SKM-1 treated with dmso at 0.1 percent for 144 hours (cell line): ENCODE measurements at regions not wholly inside any gene's neighbourhood (a gene's known extent, or its start where the extent isn't known, plus 50 kb on each side); places are given as distances from the start of the nearest gene placed in this dataset.

ENCODE experiments used
- DNase-seq: peaks from one replicate; lab custom pipeline; 2025; ENCODE audit not compliant: unreplicated experiment; lab: John Stamatoyannopoulos, UW

DNA sequence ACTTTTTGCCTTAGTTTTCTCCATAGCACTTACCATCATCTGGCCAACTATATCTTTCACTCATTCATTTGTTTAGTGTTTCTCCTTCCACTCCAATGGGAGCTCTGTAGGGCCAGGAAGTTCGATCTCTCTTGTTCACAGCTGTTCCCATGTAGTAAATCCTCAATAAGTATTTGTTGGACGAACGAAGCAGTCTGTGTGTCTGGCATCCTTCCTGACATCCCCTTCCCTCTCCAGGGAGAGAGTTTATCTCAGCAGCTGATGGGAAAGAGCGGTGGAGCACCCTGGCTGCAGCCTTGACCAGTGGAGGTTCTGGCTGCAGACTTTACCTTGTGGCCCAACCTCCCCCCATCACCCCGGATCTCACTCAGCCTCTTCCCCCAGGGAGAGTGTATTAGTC lies 141.7 kb downstream of the CHST1 start:
- no peak for DNase-seq

DNA sequence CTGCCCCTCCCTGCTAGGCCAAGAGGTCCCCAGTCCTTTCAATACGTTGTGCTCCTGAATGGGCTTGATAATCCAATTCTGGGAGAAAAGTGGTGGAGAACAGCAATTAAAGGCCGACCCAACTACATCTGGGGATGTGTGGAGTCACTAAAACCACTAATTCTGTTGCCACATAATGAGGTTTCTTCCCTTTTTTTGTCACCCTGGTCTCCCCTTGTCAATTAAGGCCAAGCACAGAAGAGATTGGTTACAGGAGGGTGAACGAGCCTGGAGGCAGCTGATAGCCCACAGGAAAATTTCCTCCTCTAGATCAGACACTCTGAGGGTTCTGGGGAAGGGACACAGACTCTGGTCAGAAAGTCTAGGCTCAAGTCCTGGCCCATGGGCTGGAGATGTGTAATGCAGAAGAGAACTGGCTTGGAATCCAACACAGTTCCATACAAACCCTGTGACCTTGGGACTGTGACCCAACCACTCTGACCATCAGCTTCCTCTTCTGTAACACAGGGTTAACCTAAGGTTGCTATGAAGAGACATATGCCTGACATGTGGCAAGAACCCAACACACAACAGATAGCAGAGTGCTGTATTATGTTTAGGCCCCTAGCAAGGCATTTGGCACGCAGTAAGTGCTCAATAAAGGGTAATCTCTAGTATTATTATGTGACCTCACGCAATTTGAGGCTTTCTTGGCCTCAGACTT lies 146.4 kb downstream of the CHST1 start:
- peak; percentile 17 for DNase-seq

DNA sequence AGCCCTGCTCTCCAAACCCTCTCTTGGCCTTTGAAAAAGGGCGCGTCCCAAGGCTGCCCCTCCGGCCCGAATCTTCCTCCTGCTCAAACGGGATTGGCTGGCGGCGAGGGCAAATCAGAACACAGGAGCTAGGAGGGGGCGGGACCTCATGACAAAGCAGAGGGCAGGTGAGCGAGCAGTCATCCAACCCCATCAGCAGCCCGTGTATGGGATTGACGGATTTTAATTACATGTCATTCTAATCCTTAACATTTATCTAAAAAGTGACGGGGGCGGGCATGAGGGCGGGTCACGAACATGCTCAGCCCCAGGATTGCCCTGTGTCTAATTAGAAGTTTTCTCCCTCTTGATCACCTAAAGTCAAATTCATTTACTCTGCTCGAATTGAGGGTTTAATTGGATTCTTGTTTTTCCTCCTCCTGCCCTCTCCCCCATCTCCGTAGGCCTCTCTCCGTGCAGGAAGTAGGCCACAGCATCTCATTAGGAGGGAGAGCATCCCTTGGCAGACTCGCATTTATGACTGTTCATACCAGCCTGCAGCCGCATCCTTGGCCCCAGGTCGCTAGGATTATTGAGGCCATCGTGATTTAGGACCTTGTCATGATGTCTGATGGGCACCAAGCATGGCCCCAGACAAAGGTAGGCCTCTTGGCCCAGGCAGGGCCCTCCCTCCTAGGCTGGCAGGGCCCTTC lies 147.1 kb downstream of the CHST1 start:
- DNase-seq: no peak

DNA sequence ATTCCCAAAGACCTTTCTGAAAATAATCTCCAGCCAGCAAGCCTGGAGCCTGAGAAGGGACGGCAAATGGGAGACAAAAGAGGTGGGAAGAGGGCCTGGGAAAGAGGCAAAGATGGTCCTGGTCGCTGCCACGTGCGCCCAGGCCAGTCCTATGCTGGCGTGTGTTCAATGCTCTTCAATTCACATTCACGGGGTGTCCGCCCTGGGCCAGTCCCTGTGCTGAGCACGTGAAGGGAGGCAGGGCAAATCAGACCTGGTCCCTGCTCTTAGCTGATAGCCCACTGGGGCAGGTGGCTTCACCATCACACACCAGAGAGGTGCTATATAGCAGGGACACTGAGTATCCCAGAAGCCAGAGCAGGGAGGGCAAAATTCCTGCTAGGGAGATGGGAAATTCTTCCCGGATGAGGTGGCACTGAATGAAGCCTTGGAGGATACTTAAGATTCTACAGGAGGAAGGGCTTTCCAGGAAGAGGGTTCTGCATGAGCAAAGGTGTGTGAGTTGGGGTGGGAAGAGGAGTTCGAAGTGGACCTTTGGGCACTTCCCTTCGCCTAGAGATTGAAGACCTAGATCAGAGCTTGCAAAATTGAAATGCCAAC lies 148.2 kb downstream of the CHST1 start:
- DNase-seq: no peak

DNA sequence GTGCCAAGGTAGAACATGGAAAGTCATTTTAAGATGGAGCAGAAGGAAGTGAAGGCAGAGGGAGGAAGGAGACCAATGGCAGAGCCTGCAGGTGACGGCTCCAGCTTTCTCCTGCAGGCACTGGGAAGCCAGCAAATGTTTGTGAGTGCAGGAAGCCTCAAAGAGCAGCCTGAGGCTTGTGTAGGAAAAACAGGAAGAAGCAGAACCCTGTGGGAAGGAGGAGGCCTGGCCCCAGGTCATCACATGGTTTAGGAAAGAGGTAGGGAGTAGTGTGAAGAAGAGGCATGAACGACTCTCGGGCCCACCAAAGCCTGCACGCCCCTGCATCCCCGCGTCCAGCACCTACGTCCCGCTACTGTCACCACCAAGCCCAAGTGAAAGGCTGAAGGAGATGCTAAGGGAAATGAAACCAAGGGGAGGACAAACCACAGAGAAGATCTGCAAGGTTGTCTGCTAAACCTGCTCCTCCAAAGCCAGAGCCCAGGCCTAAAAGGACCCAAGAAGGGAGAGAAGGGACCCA lies 151.5 kb downstream of the CHST1 start:
- no peak for DNase-seq

DNA sequence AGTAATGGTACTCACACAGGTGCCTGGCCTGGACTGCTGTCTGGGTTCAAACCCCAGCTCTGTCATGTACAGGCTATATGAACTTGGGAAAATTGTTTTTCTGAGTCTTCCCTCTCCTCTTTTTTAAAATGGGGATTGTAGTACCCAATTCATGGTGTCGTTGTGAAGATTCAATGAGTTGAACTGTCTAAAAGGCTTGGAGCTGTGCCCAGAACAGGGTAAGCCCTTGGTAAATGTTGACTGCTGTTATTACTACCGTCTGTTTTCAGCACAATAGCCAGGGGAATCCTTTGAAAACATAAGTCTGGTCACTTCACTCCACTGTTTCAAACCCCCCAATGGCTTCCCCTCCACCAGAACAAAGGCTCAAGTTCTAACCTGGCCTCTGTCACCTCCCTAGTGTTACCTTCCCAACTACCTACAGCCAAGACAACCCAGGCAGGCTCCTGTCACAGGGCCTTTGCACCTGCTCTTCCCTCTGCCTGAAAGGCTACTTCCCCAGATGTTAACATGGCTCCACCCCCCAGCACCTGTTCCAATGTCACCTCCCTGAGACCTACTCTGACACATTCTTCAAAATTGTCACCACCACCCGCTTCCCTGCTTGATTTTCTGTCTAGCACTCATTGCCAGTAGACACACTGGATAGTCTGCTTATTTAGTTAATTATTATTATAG lies 152.8 kb downstream of the CHST1 start:
- DNase-seq: no peak

DNA sequence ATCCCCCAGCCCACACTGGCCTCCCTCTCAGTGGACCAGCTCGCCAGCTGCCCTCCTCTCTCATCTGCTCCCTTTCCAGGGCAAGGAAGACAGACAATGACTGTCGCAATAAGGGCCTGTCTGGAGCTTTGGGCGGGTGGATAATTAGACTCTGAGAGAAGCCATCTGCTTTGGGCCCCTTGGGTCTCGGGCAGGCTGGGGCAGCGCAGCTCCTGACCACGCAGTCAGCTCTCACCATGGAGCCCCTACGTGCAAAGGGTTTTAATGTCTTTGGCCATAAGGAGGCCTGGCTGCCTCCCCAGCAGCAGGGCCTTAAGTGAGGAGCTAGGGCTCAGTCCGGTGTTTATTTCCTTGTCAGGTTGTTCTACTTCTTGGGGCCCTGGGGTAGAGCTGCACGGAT lies 153.9 kb downstream of the CHST1 start:
- DNase-seq: no peak

DNA sequence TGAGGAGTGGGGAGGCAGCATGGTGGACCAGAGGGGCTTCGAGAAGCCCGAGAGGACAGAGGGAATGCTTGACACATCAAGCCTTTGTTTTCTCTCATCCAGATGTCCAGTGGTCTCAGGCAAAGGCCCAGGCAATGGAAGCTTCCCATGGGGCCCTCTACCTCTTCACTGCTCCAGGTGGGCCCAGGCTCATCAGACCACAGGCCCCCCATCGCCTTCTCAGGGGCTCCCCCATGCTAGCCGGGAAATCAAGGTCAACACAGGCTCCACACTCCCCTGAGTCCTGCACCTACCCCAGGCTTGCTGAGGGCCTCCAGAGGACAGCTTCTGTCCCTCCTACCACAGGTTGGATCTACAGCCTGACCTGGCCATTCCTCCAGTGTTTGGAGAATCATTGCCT lies 157.5 kb downstream of the CHST1 start:
- DNase-seq: no peak

DNA sequence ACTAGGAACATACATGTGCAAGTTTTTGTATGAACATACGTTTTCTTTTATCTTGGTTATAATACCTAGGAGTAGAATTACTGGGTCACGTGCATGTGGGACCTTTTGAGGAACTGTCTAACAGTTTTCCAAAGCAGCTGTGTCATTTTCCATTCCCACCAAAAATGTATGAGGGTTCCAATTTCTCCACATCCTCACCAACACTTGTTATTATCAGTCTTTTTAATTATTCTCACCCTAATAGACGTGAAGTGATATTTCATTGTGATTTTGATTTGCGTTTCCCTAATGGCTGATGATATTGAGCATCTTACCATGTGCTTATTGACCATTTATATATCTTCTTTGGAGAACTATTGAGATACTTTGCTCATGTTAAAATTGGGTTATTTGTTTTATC lies 162.1 kb downstream of the CHST1 start:
- DNase-seq: no peak

DNA sequence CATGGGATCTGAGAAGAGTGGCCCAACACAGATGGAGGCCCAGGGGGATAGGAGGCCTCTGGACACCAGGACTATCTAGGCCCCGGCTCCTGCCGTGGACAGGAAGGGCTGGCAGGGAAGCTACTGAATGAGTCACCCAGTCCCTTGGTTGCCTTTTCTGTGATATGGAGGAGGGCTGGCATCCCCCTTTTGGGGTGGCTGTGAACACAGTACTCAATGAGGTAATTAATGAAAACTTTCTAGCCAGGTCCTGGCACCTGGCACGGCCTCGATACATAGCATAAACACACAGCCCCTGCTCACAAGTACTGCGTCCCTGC lies 163.2 kb downstream of the CHST1 start:
- no peak for DNase-seq

DNA sequence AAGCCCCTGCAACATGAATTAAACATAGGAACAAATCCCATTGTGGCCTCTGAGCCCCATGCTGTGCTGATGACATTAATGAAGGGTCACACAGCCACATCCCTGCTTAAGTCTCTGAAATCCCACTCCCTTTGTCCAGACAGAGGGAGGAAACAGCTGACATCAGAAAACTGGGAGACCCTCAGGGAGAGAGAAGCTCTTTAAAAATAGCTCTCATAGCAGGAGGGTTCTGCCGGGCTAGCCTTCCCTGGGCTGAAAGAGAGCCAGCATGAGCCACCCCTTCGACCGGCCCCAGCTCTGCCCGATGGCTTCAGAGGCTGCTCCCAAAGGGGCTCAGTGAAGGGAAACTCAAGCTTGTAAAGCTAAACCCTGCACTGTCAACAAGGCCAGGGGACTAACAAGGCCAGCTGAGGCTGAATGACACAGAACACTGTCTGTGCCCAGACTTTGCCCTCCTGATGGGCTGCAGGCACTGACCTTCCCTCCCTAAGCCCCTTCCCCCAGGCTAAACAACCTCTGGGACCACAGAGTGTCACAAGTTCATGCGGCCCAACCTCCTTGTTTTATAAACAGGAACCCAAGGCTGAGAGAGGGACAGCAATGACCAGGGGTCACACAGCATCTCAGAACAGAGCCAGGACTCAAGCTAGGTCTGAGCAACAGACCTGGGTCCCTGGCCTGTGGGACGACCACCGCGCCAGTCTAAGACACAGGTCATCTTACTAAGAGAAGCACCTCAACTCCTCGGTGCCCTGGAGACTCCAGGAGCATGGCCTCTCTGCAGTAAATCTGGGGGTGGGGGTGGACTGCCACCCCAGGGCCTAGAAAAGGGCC lies 163.8 kb downstream of the CHST1 start:
- DNase-seq: no peak

DNA sequence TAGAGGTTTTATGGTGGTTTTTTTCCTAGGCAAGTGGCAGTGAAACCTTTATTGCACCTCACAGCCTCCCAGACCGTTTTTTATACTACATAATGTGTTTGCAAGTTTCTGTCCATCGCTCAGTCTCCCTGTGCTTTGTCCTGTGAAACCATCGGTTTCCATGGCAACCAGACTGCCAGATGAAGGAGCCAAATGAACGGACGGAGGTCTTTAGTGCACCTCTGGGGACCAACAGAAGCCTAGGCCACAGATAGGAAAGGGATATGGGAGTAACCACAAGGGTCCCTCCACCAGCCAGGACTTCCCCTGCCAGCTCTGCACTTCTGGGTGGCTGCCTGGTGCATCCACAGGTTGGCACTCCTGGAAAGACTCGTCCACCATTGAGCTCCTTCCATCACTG lies 165.0 kb downstream of the CHST1 start:
- no peak for DNase-seq

DNA sequence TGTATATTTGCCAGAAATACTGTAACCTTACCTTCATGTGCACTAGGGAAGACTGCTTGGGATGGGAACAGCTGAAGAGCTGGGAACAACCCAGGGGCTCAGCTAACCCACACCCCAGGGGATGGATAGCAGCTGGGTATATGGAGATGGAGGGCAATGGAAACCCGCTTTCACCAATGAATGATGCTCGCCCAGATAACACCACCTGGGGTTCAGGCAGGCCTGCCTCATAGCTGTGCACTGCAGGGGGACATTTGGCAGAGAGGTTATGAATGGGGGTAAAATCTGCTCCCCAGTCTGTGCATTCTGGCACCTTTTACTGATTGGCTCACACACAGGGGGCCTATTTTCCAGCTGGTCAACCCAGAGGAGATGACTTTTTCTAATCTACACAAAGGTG lies 170.7 kb downstream of the CHST1 start:
- no peak for DNase-seq

DNA sequence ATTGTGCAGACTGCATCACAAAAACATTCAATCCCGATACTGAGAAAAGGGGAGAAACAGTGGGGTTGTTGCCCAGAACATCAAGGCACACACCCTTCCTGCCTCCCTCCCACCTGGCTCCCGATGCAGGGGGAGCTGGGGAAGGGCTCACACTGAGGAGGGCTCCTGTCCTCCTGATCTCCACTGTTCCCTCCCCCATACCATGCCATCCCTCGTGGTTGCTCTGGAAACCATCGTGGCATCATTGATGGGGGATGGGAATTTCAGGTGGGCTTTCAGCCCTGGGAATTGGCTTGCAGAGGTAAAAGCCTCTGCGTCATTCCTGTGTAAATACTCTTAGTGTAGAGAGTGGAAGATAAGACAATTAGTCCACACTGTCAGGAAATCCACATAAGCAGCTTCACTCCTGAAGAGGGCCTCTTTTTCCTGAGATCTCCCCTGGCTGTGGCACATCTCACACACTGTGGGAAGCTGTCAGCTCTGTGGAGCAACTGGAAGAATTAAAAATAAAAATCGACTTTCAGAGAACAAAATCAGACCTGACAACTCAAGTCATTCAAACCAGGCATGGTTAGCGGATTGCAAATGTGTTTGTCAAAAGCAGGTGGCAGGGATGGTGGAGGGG lies 176.0 kb downstream of the CHST1 start:
- DNase-seq: no peak

DNA sequence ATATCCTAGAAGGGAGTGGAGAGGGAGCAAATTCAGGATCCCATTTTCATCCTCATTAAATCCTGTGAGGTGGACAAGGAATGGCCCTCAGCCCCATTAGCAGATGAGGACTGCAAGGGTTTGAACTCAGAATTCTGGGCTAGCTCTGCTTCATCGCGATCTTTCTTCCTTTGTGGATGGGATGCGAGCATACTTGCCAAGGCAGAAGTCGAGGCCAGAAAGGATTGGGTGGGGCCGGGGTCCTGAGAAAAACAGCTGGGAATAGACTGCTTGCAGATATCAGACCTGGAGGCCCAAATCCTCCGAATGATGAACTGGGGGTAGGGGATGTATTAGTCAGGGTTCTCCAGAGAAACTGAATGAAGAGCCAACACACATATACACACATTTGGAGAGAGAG lies 179.0 kb downstream of the CHST1 start:
- DNase-seq: no peak

DNA sequence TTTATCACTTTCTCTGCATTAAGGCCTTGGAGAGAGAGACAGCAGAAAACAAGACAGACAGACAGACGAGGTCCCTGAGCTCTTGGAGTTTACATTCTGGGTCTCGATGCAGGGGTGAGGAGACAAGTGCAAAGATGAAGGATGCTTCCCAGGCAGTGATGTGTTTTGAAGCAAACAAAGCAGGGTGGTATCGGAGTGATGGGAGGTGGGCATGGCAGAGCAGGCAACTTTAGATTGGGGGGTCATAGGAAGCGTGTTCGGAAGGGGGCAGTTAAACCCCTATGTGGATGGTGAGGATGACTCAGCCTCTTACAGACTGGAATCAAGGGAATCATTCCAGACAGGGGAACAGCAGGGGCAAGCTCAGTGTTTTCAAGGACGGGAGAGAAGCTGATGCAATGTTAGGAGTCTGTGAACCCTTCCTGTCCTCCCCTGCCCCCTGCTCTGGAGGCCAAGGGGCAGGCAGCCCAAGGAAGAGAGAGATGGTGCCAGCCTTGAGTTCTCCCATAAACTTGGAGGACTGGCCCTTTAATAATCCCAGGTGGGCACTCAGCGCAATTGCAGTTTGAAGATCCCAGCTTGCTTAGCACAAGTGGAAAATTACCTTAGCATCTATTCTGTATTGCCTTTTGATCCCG lies 180.2 kb downstream of the CHST1 start:
- DNase-seq: no peak

DNA sequence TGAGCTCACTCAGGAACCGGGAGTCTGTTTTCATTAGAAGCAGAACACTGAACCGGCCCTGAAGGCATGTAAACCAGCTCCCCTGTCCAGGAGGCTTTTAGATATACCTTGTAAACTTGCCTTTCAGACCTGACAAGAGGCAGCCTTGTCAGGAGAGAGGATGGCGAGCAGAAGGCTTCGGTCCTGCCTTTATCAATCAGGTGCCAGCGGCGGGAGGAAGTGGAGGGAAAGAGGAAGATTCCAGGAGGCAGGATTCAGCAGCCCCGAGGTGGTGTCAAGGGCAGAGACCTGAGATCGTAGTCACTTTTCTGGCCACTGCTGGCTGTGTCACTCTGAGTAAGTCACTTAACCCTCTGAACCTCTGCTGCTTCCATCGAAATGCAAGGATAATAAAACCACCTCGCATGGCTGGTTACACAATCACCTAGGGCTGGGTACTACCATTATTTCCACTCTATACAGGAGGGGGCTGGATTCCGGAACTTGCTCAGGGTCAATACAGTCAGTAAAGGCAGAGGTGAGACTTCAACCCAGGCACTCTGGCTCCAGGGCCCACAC lies 181.0 kb downstream of the CHST1 start:
- DNase-seq: no peak

DNA sequence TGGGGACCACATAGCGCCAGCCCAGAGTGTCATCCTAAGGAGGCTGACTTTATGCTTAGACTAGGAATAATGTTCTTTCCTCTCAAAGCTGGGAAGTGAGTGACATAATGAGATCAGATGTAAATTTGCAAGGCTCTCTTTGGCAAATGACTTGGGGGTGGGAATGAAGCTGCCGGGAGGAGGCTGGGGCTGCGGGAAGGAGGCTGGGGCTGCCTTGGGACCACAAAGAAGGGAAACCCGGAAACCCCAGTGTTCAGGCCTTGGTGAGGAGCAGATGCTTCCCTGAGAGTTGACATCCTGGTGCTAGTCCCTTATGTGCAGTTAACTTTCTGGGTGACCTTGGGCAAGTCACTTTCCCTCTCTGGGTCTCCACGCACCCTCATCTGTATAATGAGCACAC lies 182.0 kb downstream of the CHST1 start:
- DNase-seq: no peak

DNA sequence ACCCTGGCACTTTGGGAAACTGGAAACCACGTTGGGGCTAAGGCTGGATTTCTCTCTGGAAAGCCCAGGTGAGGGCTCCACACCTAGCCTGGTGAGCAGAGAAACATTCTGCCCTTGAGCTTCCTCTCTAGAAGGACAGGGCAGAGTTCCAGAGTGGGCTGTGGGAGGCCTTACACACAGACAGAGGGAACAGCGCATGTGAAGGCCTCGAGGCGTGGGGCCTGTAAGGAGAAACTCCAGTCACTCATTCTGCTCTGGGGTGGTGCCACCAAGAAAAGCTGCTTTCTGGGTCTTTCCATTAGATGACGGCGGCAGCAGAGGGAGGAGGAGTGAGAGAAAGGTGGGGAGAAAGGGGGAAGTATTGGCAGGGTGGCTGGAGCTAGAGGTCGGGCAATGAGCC lies 183.1 kb downstream of the CHST1 start:
- no peak for DNase-seq

DNA sequence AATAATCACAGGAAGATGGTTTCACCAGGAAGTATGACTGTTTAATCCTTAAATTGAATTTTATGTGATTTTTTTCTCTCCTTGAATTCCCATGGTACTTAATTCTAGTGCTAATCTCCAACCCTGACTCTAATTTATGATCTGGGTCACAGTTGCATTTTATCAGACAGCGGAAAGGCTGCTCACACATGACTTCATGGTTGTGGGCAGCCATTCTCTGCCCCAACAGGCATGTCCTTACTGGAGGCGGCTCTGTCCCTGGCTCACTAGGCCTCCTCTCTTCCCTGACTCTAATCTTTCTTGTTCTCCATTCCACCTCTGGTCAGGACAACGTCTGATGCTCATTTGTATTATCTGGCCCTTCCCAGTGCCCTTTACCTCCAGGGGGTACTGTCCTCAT lies 184.4 kb downstream of the CHST1 start:
- DNase-seq: no peak
